ENCODE measurements at regions not wholly inside any gene's neighbourhood (a gene's known extent, or its start where the extent isn't known, plus 50 kb on each side); places are given as distances from the start of the nearest gene placed in this dataset.

GRCh38 chr17:52947418-52947817 lies 788.9 kb upstream of the CA10 start:
- Histone ChIP-seq H3K4me3 (no peak overlapping the region), H3K36me3 (replicated peaks in 1 of 2; ENCODE audit: insufficient read depth in 1 of 2, low read depth in 2 of 2) (no peaks in the 10 kb centered on the region), H3K9me3 (no peaks in the 10 kb centered on the region), H3K4me1 (no peaks in the 10 kb centered on the region), H3K27ac (no peak overlapping the region), H3K27me3 (no peaks in the 10 kb centered on the region)
- no peak for TF ChIP-seq POLR2A (IDR thresholded peaks at IDR 0.05)
- DNase-seq (no peak), ATAC-seq (no peak)
- 52 to 61% methylated on average over 3 of the region's 3 CpGs for WGBS, 2 donors
- intact Hi-C loops (cut with DNase I), result no loop called here

GRCh38 chr17:52938623-52939230 lies 780.2 kb upstream of the CA10 start:
- no peaks in the 10 kb centered on the region for H3K36me3 ChIP-seq (replicated peaks in 1 of 2; ENCODE audit: insufficient read depth in 1 of 2, low read depth in 2 of 2)
- H3K27me3 ChIP-seq, result no peaks in the 10 kb centered on the region
- no peak overlapping the region for H3K4me3 ChIP-seq
- TF ChIP-seq POLR2A (IDR thresholded peaks at IDR 0.05) (no peak), CTCF (IDR thresholded peaks at IDR 0.05) (no peak)
- 53 to 54% methylated on average over 3 of the region's 3 CpGs for WGBS, 2 donors
- H3K4me1 ChIP-seq, result no peaks in the 10 kb centered on the region
- intact Hi-C loops (cut with DNase I), result no loop called here
- no peak overlapping the region for H3K27ac ChIP-seq
- ATAC-seq (no peak), DNase-seq (no peak)
- peaks cover 0 to 7% (median 0%) of the 10 kb centered on the region in 3 donors for H3K9me3 ChIP-seq

GRCh38 chr17:52930581-52930980 lies 772.1 kb upstream of the CA10 start:
- no peak for DNase-seq
- H3K4me3 ChIP-seq, result no peak overlapping the region
- no peak overlapping the region for H3K27ac ChIP-seq
- no peak for ATAC-seq
- TF ChIP-seq CTCF (IDR thresholded peaks at IDR 0.05) (no peak), POLR2A (IDR thresholded peaks at IDR 0.05) (no peak)
- H3K27me3 ChIP-seq, result no peaks in the 10 kb centered on the region
- no peaks in the 10 kb centered on the region for H3K36me3 ChIP-seq (replicated peaks in 1 of 2; ENCODE audit: insufficient read depth in 1 of 2, low read depth in 2 of 2)
- 75 to 78% methylated on average over 3 of the region's 3 CpGs for WGBS, 2 donors
- no peaks in the 10 kb centered on the region for H3K9me3 ChIP-seq
- intact Hi-C loops (cut with DNase I), result no loop called here
- no peaks in the 10 kb centered on the region for H3K4me1 ChIP-seq

- Histone ChIP-seq H3K9me3 (no peaks in the 10 kb centered on the region), H3K27ac (no peak overlapping the region), H3K4me1 (no peaks in the 10 kb centered on the region), H3K36me3 (replicated peaks in 1 of 2; ENCODE audit: insufficient read depth in 1 of 2, low read depth in 2 of 2) (no peaks in the 10 kb centered on the region), H3K27me3 (no peaks in the 10 kb centered on the region), H3K4me3 (no peak overlapping the region)
- no peak for DNase-seq
- intact Hi-C loops (cut with DNase I), result no loop called here
- TF ChIP-seq CTCF (IDR thresholded peaks at IDR 0.05), result no peak
- no peak for TF ChIP-seq POLR2A (IDR thresholded peaks at IDR 0.05)
- ATAC-seq, result no peak
- 37 to 67% methylated on average over 1 of the region's 1 CpG for WGBS, 2 donors
Measured at GRCh38 chr17:52930145-52930544, 771.6 kb upstream of the CA10 start.

- ATAC-seq (no peak), DNase-seq (no peak)
- Histone ChIP-seq H3K27ac (no peak overlapping the region), H3K9me3 (no peaks in the 10 kb centered on the region), H3K4me1 (no peaks in the 10 kb centered on the region), H3K4me3 (no peak overlapping the region), H3K36me3 (replicated peaks in 1 of 2; ENCODE audit: insufficient read depth in 1 of 2, low read depth in 2 of 2) (no peaks in the 10 kb centered on the region), H3K27me3 (no peaks in the 10 kb centered on the region)
- 58 to 68% methylated on average over 1 of the region's 1 CpG for WGBS, 2 donors
- TF ChIP-seq CTCF (IDR thresholded peaks at IDR 0.05) (no peak), POLR2A (IDR thresholded peaks at IDR 0.05) (no peak)
- intact Hi-C loops (cut with DNase I), result no loop called here
Measured at GRCh38 chr17:52923658-52924057, 765.1 kb upstream of the CA10 start.
